SK-N-SH (cell line): ENCODE measurements at regions not wholly inside any gene's neighbourhood (a gene's known extent, or its start where the extent isn't known, plus 50 kb on each side); places are given as distances from the start of the nearest gene placed in this dataset.

ENCODE experiments used
- CTCF ChIA-PET: fragments of 300-600, 350-600 bp; formaldehyde crosslinking; extraction: SDS; loops from one replicate; lab custom pipeline; 2021; lab: Yijun Ruan, JAX
- POLR2A ChIA-PET: fragments of 350-600 bp; sonication (Branson Sonifier 250); formaldehyde crosslinking; extraction: SDS; loops from one replicate; lab custom pipeline; 2020; ENCODE audit warnings: antibody characterized with exemption, inconsistent platforms; lab: Yijun Ruan, JAX
- DNase-seq: peaks from one replicate; pipeline ENCODE4 v3.0.0; 2012
- H2AFZ ChIP-seq: fragments of 200-600 bp; sonication (generic); 2 replicates; pipeline ENCODE4 v1.8.1; 2016; ENCODE audit warnings: antibody characterized with exemption, mild to moderate bottlenecking, low read depth
- H3F3A ChIP-seq: fragments of 200-600 bp; sonication (generic); replicated peaks from 2 replicates; pipeline ENCODE3; 2016; ENCODE audit warnings: antibody characterized with exemption, mild to moderate bottlenecking; ENCODE audit not compliant: insufficient read depth
- H3K27ac ChIP-seq, 2 experiments: fragments of 200-500 bp in 1 of 2; fragments of 200-600 bp in 1 of 2; sonication (Bioruptor generic) in 1 of 2; sonication (generic), shearing (Covaris generic) in 1 of 2; 2 replicates each; pipeline versions ENCODE4 v1.5.1 to v1.6.1; 2014 to 2016; ENCODE audit warnings: low read depth in 2 of 2, inconsistent platforms in 1 of 2, low read length in 1 of 2, mild to moderate bottlenecking in 1 of 2, mixed read lengths in 1 of 2
- H3K27me3 ChIP-seq: fragments of 200-600 bp; sonication (generic), shearing (Covaris generic); 2 replicates; pipeline ENCODE4 v1.6.1; 2016; ENCODE audit warnings: mixed run types; ENCODE audit not compliant: insufficient read depth
- H3K36me3 ChIP-seq, 2 experiments: fragments of 200-500 bp in 1 of 2; fragments of 200-600 bp in 1 of 2; sonication (Bioruptor generic) in 1 of 2; sonication (generic) in 1 of 2; replicated peaks in 1 of 2; 2 replicates each; pipeline versions ENCODE3 to v1.5.1; 2014 to 2016; ENCODE audit warnings: low read length in 1 of 2, mild to moderate bottlenecking in 1 of 2; ENCODE audit not compliant: insufficient read depth in 2 of 2, control insufficient read depth in 1 of 2
- H3K4me1 ChIP-seq, 2 experiments: fragments of 200-500 bp in 1 of 2; fragments of 200-600 bp in 1 of 2; sonication (Bioruptor generic) in 1 of 2; sonication (generic), shearing (Covaris generic) in 1 of 2; 2 replicates each; pipeline versions ENCODE4 v1.5.1 to v1.6.1; 2014 to 2016; ENCODE audit warnings: low read depth in 1 of 2, low read length in 1 of 2, mixed run types in 1 of 2; ENCODE audit not compliant: insufficient read depth in 2 of 2, control insufficient read depth in 1 of 2
- H3K4me2 ChIP-seq: fragments of 200-600 bp; sonication (generic), shearing (Covaris generic); 2 replicates; pipeline ENCODE4 v1.6.1; 2017; ENCODE audit warnings: mixed run types
- H3K4me3 ChIP-seq, 2 experiments: fragments of 200-500 bp in 1 of 2; fragments of 200-600 bp in 1 of 2; sonication (Bioruptor generic) in 1 of 2; sonication (generic), shearing (Covaris generic) in 1 of 2; 2 replicates each; pipeline versions ENCODE4 v1.5.1 to v1.8.1; 2014 to 2016; ENCODE audit warnings: low read depth in 2 of 2, inconsistent platforms in 1 of 2, low read length in 1 of 2, mild to moderate bottlenecking in 1 of 2, mixed read lengths in 1 of 2, moderate library complexity in 1 of 2
- H3K79me2 ChIP-seq: fragments of 200-600 bp; sonication (generic); 2 replicates; pipeline ENCODE4 v1.8.1; 2017; ENCODE audit warnings: mild to moderate bottlenecking; ENCODE audit not compliant: insufficient read depth
- H3K9ac ChIP-seq: fragments of 200-600 bp; sonication (generic); 2 replicates; pipeline ENCODE4 v1.6.1; 2017; ENCODE audit warnings: mixed run types
- H3K9me2 ChIP-seq: fragments of 200-600 bp; sonication (generic); 2 replicates; pipeline ENCODE4 v1.6.1; 2017; ENCODE audit warnings: mixed run types
- H3K9me3 ChIP-seq: fragments of 200-600 bp; sonication (generic); 2 replicates; pipeline ENCODE4 v1.6.1; 2017; ENCODE audit warnings: mixed run types, mild to moderate bottlenecking, moderate library complexity
- H4K20me1 ChIP-seq: fragments of 200-600 bp; sonication (generic); 2 replicates; pipeline ENCODE4 v1.6.1; 2017; ENCODE audit warnings: mild to moderate bottlenecking, mixed run types; ENCODE audit not compliant: insufficient read depth
- CHD2 ChIP-seq: fragments of 150-350 bp; IDR thresholded peaks from 2 replicates; pipeline ENCODE4 v1.6.1; 2018; ENCODE audit warnings: low read length; ENCODE audit not compliant: partially characterized antibody
- EP300 ChIP-seq, 2 experiments: IDR thresholded peaks; 2 replicates each; pipeline versions ENCODE4 v1.4.0 to v1.6.1; 2012; ENCODE audit warnings: borderline replicate concordance in 1 of 2, low read depth in 1 of 2, low read length in 1 of 2
- FOSL2 ChIP-seq: IDR thresholded peaks from 2 replicates; pipeline ENCODE4 v1.4.0; 2012; ENCODE audit warnings: low read depth, mild to moderate bottlenecking, moderate library complexity, borderline replicate concordance
- FOXM1 ChIP-seq: IDR thresholded peaks from 2 replicates; pipeline ENCODE4 v1.4.0; 2012; ENCODE audit warnings: low read depth, mild to moderate bottlenecking
- GATA2 ChIP-seq: sonication (generic); formaldehyde crosslinking; IDR thresholded peaks from 2 replicates; pipeline ENCODE4 v1.5.0; 2020; ENCODE audit warnings: mild to moderate bottlenecking, missing genetic modification reagents
- MAX ChIP-seq: IDR thresholded peaks from 2 replicates; pipeline ENCODE4 v1.4.0; 2012; ENCODE audit warnings: low read depth
- MEF2A ChIP-seq: IDR thresholded peaks from 2 replicates; pipeline ENCODE4 v1.4.0; 2012; ENCODE audit warnings: low read depth, borderline replicate concordance
- MXI1 ChIP-seq: IDR thresholded peaks from 2 replicates; pipeline ENCODE4 v1.6.1; 2012; ENCODE audit warnings: mild to moderate bottlenecking, low read depth, low read length, improper control_type of control experiment
- NFIC ChIP-seq: IDR thresholded peaks from 2 replicates; pipeline ENCODE4 v1.4.0; 2012; ENCODE audit warnings: borderline replicate concordance
- RAD21 ChIP-seq: IDR thresholded peaks from 2 replicates; pipeline ENCODE4 v1.6.1; 2012; ENCODE audit warnings: mild to moderate bottlenecking, low read length
- RFX5 ChIP-seq: IDR thresholded peaks from 2 replicates; pipeline ENCODE4 v1.6.1; 2012; ENCODE audit warnings: mild to moderate bottlenecking, improper control_type of control experiment, low read length
- RXRA ChIP-seq: IDR thresholded peaks from 2 replicates; pipeline ENCODE4 v1.4.0; 2012; ENCODE audit warnings: low read depth, mild to moderate bottlenecking, borderline replicate concordance
- TAF1 ChIP-seq: IDR thresholded peaks from 2 replicates; pipeline ENCODE4 v1.6.1; 2012; ENCODE audit warnings: low read depth, mild to moderate bottlenecking, low read length, moderate library complexity, borderline replicate concordance
- TEAD4 ChIP-seq: IDR thresholded peaks from 2 replicates; pipeline ENCODE4 v1.4.0; 2012; ENCODE audit warnings: mild to moderate bottlenecking, borderline replicate concordance; ENCODE audit not compliant: insufficient read depth
- USF2 ChIP-seq: fragments of 150-350 bp; IDR thresholded peaks from 2 replicates; pipeline ENCODE4 v1.6.1; 2017; ENCODE audit warnings: antibody characterized with exemption, low read length, low read depth, borderline replicate concordance
- YY1 ChIP-seq: IDR thresholded peaks from 2 replicates; pipeline ENCODE4 v1.4.0; 2012; ENCODE audit warnings: low read depth, mild to moderate bottlenecking
- WGBS: methylation state at CpG from one replicate; pipeline ENCODE4 v1.1.6; 2017; ENCODE audit warnings: low lambda C conversion rate; 5-methylcytosine and 5-hydroxymethylcytosine counted together
- TF ChIP-seq, protein P1 (sequence below): fragments of 150-350 bp; IDR thresholded peaks from 2 replicates; pipeline ENCODE4 v1.6.1; 2016; ENCODE audit warnings: mild to moderate bottlenecking, low read depth, low read length
- TF ChIP-seq, protein P2 (sequence below): IDR thresholded peaks from 2 replicates; pipeline ENCODE4 v1.4.0; 2012; ENCODE audit warnings: low read depth, borderline replicate concordance
- TF ChIP-seq, protein P3 (sequence below): IDR thresholded peaks from 2 replicates; pipeline ENCODE4 v1.4.0; 2012; ENCODE audit warnings: low read depth, borderline replicate concordance

GRCh38 chr7:45359250-45359649, 201.7 kb downstream of the RAMP3 start:
- Histone ChIP-seq H3K9me3 (no peaks in the 10 kb centered on the region), H3K4me2 (no peak overlapping the region), H3K79me2 (no peaks in the 10 kb centered on the region), H2AFZ (no peak overlapping the region), H3K9ac (no peak overlapping the region), H3K27ac (no peak overlapping the region), H3K27me3 (no peaks in the 10 kb centered on the region), H3K4me1 (peaks cover 0 to 20% of the 10 kb centered on the region in 2 experiments; a peak in 2 of 4 replicates), H3K36me3 (no peaks in the 10 kb centered on the region), H3K9me2 (no peaks in the 10 kb centered on the region), H3F3A (no peaks in the 10 kb centered on the region), H4K20me1 (no peaks in the 10 kb centered on the region), H3K4me3 (no peak overlapping the region)
- ChIA-PET CTCF (no interaction called here), POLR2A (no interaction called here)
- no peak for DNase-seq
- TF ChIP-seq CHD2 = no peak
- no peak for TF ChIP-seq EP300 (IDR thresholded peaks at IDR 0.05; ENCODE audit: borderline replicate concordance in 1 of 2, low read depth in 1 of 2, low read length in 1 of 2)
- TF ChIP-seq, protein P1, sequence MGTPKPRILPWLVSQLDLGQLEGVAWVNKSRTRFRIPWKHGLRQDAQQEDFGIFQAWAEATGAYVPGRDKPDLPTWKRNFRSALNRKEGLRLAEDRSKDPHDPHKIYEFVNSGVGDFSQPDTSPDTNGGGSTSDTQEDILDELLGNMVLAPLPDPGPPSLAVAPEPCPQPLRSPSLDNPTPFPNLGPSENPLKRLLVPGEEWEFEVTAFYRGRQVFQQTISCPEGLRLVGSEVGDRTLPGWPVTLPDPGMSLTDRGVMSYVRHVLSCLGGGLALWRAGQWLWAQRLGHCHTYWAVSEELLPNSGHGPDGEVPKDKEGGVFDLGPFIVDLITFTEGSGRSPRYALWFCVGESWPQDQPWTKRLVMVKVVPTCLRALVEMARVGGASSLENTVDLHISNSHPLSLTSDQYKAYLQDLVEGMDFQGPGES = no peak
- TF ChIP-seq, protein P2, sequence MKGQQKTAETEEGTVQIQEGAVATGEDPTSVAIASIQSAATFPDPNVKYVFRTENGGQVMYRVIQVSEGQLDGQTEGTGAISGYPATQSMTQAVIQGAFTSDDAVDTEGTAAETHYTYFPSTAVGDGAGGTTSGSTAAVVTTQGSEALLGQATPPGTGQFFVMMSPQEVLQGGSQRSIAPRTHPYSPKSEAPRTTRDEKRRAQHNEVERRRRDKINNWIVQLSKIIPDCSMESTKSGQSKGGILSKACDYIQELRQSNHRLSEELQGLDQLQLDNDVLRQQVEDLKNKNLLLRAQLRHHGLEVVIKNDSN = no peak
- no peak for TF ChIP-seq TAF1
- TF ChIP-seq FOXM1 = no peak
- TF ChIP-seq USF2 = no peak
- TF ChIP-seq RXRA = no peak
- no peak for TF ChIP-seq MEF2A
- no peak for TF ChIP-seq MXI1
- TF ChIP-seq YY1 = no peak
- TF ChIP-seq GATA2 (CRISPR knock-in tag) = no peak
- TF ChIP-seq TEAD4 = no peak
- TF ChIP-seq RAD21 = no peak
- TF ChIP-seq, protein P3, sequence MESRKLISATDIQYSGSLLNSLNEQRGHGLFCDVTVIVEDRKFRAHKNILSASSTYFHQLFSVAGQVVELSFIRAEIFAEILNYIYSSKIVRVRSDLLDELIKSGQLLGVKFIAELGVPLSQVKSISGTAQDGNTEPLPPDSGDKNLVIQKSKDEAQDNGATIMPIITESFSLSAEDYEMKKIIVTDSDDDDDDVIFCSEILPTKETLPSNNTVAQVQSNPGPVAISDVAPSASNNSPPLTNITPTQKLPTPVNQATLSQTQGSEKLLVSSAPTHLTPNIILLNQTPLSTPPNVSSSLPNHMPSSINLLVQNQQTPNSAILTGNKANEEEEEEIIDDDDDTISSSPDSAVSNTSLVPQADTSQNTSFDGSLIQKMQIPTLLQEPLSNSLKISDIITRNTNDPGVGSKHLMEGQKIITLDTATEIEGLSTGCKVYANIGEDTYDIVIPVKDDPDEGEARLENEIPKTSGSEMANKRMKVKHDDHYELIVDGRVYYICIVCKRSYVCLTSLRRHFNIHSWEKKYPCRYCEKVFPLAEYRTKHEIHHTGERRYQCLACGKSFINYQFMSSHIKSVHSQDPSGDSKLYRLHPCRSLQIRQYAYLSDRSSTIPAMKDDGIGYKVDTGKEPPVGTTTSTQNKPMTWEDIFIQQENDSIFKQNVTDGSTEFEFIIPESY = no peak
- no peak for TF ChIP-seq NFIC
- TF ChIP-seq FOSL2 = no peak
- TF ChIP-seq MAX = no peak
- TF ChIP-seq RFX5 = no peak
- 12% methylated on average over 1 of the region's 1 CpG for WGBS
